SU-DHL-6 (cell line): ENCODE measurements at regions not wholly inside any gene's neighbourhood (a gene's known extent, or its start where the extent isn't known, plus 50 kb on each side); places are given as distances from the start of the nearest gene placed in this dataset.

ENCODE experiments used
- EZH2phosphoT487 ChIP-seq: fragments of 200-600 bp; sonication (generic), shearing (Covaris generic); conservative IDR thresholded peaks from 2 replicates; pipeline ENCODE4 v1.6.1; 2018; ENCODE audit warnings: mild to moderate bottlenecking, antibody characterized with exemption, low read length, moderate library complexity, mixed read lengths
- TF ChIP-seq, protein P1 (sequence below): fragments of 200-600 bp; sonication (generic); IDR thresholded peaks from one replicate; pipeline ENCODE4 v1.5.1; 2017; ENCODE audit warnings: antibody characterized with exemption, mild to moderate bottlenecking, low read length, moderate library complexity; ENCODE audit not compliant: insufficient read depth, poor library complexity, severe bottlenecking

DNA sequence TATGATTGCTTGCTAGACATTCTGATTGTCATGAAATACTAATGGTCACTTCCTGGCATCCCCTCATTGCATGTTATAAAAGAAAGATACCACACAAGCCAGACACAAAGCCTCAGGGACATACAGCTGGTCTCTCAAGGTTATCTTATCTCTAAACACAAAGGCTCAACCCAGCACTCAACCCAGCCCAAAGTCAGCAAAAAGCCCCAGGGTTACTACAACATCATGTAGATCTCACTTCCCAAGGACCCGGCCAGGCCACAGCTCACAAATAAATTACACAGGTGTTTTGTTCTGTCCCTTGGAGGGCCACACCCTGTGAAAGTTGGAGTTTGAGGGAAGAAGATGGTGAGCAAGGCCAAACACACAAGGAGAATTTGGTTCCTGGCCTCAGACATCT, 109.7 kb upstream of the BARHL2 start:
- TF ChIP-seq, protein P1, sequence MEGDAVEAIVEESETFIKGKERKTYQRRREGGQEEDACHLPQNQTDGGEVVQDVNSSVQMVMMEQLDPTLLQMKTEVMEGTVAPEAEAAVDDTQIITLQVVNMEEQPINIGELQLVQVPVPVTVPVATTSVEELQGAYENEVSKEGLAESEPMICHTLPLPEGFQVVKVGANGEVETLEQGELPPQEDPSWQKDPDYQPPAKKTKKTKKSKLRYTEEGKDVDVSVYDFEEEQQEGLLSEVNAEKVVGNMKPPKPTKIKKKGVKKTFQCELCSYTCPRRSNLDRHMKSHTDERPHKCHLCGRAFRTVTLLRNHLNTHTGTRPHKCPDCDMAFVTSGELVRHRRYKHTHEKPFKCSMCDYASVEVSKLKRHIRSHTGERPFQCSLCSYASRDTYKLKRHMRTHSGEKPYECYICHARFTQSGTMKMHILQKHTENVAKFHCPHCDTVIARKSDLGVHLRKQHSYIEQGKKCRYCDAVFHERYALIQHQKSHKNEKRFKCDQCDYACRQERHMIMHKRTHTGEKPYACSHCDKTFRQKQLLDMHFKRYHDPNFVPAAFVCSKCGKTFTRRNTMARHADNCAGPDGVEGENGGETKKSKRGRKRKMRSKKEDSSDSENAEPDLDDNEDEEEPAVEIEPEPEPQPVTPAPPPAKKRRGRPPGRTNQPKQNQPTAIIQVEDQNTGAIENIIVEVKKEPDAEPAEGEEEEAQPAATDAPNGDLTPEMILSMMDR: no peak
- no peak for TF ChIP-seq EZH2phosphoT487
